ENCODE measurements at regions not wholly inside any gene's neighbourhood (a gene's known extent, or its start where the extent isn't known, plus 50 kb on each side); places are given as distances from the start of the nearest gene placed in this dataset.

DNA sequence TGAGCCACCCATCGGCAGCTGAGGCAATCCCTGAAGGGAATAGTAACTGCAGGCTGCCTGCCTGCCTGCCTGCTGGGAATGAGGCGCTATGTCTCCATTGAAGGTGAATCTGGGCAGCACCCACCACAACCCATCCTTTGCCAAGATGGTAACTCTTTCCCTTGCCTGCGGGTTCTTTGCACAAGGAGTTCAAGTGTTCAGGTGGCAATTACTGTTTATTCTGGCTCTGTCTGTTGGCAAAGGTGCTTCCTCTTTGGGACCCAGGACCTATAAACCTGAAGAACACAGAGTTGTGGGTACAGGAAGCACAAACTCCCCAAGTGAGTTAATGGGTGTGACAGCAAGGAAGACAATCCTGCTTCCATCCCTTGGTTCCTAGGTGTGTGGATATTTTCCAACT, 448.1 kb upstream of the ZNF507 start:
- TF ChIP-seq, protein P1, sequence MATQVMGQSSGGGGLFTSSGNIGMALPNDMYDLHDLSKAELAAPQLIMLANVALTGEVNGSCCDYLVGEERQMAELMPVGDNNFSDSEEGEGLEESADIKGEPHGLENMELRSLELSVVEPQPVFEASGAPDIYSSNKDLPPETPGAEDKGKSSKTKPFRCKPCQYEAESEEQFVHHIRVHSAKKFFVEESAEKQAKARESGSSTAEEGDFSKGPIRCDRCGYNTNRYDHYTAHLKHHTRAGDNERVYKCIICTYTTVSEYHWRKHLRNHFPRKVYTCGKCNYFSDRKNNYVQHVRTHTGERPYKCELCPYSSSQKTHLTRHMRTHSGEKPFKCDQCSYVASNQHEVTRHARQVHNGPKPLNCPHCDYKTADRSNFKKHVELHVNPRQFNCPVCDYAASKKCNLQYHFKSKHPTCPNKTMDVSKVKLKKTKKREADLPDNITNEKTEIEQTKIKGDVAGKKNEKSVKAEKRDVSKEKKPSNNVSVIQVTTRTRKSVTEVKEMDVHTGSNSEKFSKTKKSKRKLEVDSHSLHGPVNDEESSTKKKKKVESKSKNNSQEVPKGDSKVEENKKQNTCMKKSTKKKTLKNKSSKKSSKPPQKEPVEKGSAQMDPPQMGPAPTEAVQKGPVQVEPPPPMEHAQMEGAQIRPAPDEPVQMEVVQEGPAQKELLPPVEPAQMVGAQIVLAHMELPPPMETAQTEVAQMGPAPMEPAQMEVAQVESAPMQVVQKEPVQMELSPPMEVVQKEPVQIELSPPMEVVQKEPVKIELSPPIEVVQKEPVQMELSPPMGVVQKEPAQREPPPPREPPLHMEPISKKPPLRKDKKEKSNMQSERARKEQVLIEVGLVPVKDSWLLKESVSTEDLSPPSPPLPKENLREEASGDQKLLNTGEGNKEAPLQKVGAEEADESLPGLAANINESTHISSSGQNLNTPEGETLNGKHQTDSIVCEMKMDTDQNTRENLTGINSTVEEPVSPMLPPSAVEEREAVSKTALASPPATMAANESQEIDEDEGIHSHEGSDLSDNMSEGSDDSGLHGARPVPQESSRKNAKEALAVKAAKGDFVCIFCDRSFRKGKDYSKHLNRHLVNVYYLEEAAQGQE (IDR thresholded peaks at IDR 0.05; ENCODE audit: insufficient replicate concordance, low read depth): no peak
- no peak for TF ChIP-seq POLR2AphosphoS5 (IDR thresholded peaks at IDR 0.05; ENCODE audit: low read depth)
- TF ChIP-seq, protein P2, sequence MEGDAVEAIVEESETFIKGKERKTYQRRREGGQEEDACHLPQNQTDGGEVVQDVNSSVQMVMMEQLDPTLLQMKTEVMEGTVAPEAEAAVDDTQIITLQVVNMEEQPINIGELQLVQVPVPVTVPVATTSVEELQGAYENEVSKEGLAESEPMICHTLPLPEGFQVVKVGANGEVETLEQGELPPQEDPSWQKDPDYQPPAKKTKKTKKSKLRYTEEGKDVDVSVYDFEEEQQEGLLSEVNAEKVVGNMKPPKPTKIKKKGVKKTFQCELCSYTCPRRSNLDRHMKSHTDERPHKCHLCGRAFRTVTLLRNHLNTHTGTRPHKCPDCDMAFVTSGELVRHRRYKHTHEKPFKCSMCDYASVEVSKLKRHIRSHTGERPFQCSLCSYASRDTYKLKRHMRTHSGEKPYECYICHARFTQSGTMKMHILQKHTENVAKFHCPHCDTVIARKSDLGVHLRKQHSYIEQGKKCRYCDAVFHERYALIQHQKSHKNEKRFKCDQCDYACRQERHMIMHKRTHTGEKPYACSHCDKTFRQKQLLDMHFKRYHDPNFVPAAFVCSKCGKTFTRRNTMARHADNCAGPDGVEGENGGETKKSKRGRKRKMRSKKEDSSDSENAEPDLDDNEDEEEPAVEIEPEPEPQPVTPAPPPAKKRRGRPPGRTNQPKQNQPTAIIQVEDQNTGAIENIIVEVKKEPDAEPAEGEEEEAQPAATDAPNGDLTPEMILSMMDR (IDR thresholded peaks at IDR 0.05; ENCODE audit: insufficient read depth, low read length): no peak

All from HL-60 (cell line).